ENCODE measurements at regions not wholly inside any gene's neighbourhood (a gene's known extent, or its start where the extent isn't known, plus 50 kb on each side); places are given as distances from the start of the nearest gene placed in this dataset.

GRCh38 chr11:29343465-29344333 lies 673.1 kb downstream of the KCNA4 start:
- peak; percentile 99 for TF ChIP-seq CTCF (IDR thresholded peaks at IDR 0.05; ENCODE audit: insufficient read depth, low read length, poor library complexity, severe bottlenecking)
- Histone ChIP-seq H3K36me3 (ENCODE audit: control insufficient read depth, insufficient read depth, low read length) (no peaks in the 10 kb centered on the region), H3K27me3 (replicated peaks; ENCODE audit: control insufficient read depth, insufficient read depth, low read length) (no peaks in the 10 kb centered on the region), H3K4me3 (replicated peaks; ENCODE audit: low read depth, low read length) (no peak overlapping the region)
- DNase-seq (ENCODE audit: extremely low read depth, insufficient read length): no peak

- no peaks in the 10 kb centered on the region for H3K36me3 ChIP-seq (ENCODE audit: control insufficient read depth, insufficient read depth, low read length)
- no peak for DNase-seq (ENCODE audit: extremely low read depth, insufficient read length)
- no peak overlapping the region for H3K4me3 ChIP-seq (replicated peaks; ENCODE audit: low read depth, low read length)
- H3K27me3 ChIP-seq (replicated peaks; ENCODE audit: control insufficient read depth, insufficient read depth, low read length): no peaks in the 10 kb centered on the region
- TF ChIP-seq CTCF (IDR thresholded peaks at IDR 0.05; ENCODE audit: insufficient read depth, low read length, poor library complexity, severe bottlenecking): no peak
Measured at GRCh38 chr11:29336727-29337575, 679.9 kb downstream of the KCNA4 start.

- DNase-seq (ENCODE audit: extremely low read depth, insufficient read length): no peak
- no peak for TF ChIP-seq CTCF (IDR thresholded peaks at IDR 0.05; ENCODE audit: insufficient read depth, low read length, poor library complexity, severe bottlenecking)
- no peaks in the 10 kb centered on the region for H3K36me3 ChIP-seq (ENCODE audit: control insufficient read depth, insufficient read depth, low read length)
- H3K27me3 ChIP-seq (replicated peaks; ENCODE audit: control insufficient read depth, insufficient read depth, low read length): no peaks in the 10 kb centered on the region
- no peak overlapping the region for H3K4me3 ChIP-seq (replicated peaks; ENCODE audit: low read depth, low read length)
Measured at GRCh38 chr11:29334776-29335130, 682.1 kb downstream of the KCNA4 start.

- Histone ChIP-seq H3K27me3 (replicated peaks; ENCODE audit: control insufficient read depth, insufficient read depth, low read length) (no peaks in the 10 kb centered on the region), H3K36me3 (ENCODE audit: control insufficient read depth, insufficient read depth, low read length) (no peaks in the 10 kb centered on the region), H3K4me3 (replicated peaks; ENCODE audit: low read depth, low read length) (no peak overlapping the region)
- TF ChIP-seq CTCF (IDR thresholded peaks at IDR 0.05; ENCODE audit: insufficient read depth, low read length, poor library complexity, severe bottlenecking): peak; percentile 23
- no peak for DNase-seq (ENCODE audit: extremely low read depth, insufficient read length)
Measured at GRCh38 chr11:29333993-29334775, 682.6 kb downstream of the KCNA4 start.

- DNase-seq (ENCODE audit: extremely low read depth, insufficient read length): no peak
- no peaks in the 10 kb centered on the region for H3K27me3 ChIP-seq (replicated peaks; ENCODE audit: control insufficient read depth, insufficient read depth, low read length)
- H3K4me3 ChIP-seq (replicated peaks; ENCODE audit: low read depth, low read length): no peak overlapping the region
- no peak for TF ChIP-seq CTCF (IDR thresholded peaks at IDR 0.05; ENCODE audit: insufficient read depth, low read length, poor library complexity, severe bottlenecking)
- H3K36me3 ChIP-seq (ENCODE audit: control insufficient read depth, insufficient read depth, low read length): no peaks in the 10 kb centered on the region
Measured at GRCh38 chr11:29331451-29332010, 685.3 kb downstream of the KCNA4 start.
